Ramos (cell line): ENCODE measurements at regions not wholly inside any gene's neighbourhood (a gene's known extent, or its start where the extent isn't known, plus 50 kb on each side); places are given as distances from the start of the nearest gene placed in this dataset.
"Not testable (repeated sequence)": the region's sequence is repeated elsewhere in the genome, so short reads cannot be mapped to it uniquely, and the experiment has no call there.

Experiments
- in situ Hi-C: fragments of 300-500 bp; cut with MboI; formaldehyde crosslinking; loops from one replicate; pipeline ENCODE4 v1.14.3; 2022; ENCODE audit warnings: low sequenced_read_pairs; ENCODE audit not compliant: unreplicated experiment

GRCh38 chr21:16427587-16428087, 697.9 kb downstream of the USP25 start:
- in situ Hi-C loops, result no loop called here

- in situ Hi-C loops, result no loop called here
These were observed 707.8 kb downstream of the USP25 start for GRCh38 chr21:16437586-16437985.

- in situ Hi-C loops, result no loop called here
These were observed 709.0 kb downstream of the USP25 start for GRCh38 chr21:16438761-16439160.

- in situ Hi-C loops, result no loop called here
These were observed 712.0 kb downstream of the USP25 start for GRCh38 chr21:16441789-16442188.

GRCh38 chr21:16454399-16454798, 724.6 kb downstream of the USP25 start:
- in situ Hi-C loops, result no loop called here

GRCh38 chr21:16455526-16455925, 725.7 kb downstream of the USP25 start:
- in situ Hi-C loops, result no loop called here

- in situ Hi-C loops, result no loop called here
These were observed 726.2 kb downstream of the USP25 start for GRCh38 chr21:16455978-16456377.

- in situ Hi-C loops, result no loop called here
These were observed 727.7 kb downstream of the USP25 start for GRCh38 chr21:16457498-16457897.

GRCh38 chr21:16460936-16461335, 731.2 kb downstream of the USP25 start:
- in situ Hi-C loops, result no loop called here

GRCh38 chr21:16464211-16464889, 734.6 kb downstream of the USP25 start:
- in situ Hi-C loops, result not testable (repeated sequence)

GRCh38 chr21:16468184-16468583, 738.4 kb downstream of the USP25 start:
- in situ Hi-C loops, result no loop called here

GRCh38 chr21:16473988-16474387, 744.2 kb downstream of the USP25 start:
- in situ Hi-C loops, result no loop called here

GRCh38 chr21:16476056-16476825, 746.5 kb downstream of the USP25 start:
- in situ Hi-C loops, result no loop called here

GRCh38 chr21:16488042-16488441, 758.3 kb downstream of the USP25 start:
- in situ Hi-C loops, result no loop called here

- in situ Hi-C loops, result no loop called here
These were observed 762.6 kb downstream of the USP25 start for GRCh38 chr21:16492356-16492755.

- in situ Hi-C loops, result no loop called here
These were observed 763.1 kb downstream of the USP25 start for GRCh38 chr21:16492892-16493291.

GRCh38 chr21:16496609-16497008, 766.8 kb downstream of the USP25 start:
- in situ Hi-C loops, result no loop called here

GRCh38 chr21:16500271-16500670, 770.5 kb downstream of the USP25 start:
- in situ Hi-C loops, result no loop called here

GRCh38 chr21:16502273-16502672, 772.5 kb downstream of the USP25 start:
- in situ Hi-C loops, result no loop called here

- in situ Hi-C loops, result no loop called here
These were observed 773.1 kb downstream of the USP25 start for GRCh38 chr21:16502897-16503296.

GRCh38 chr21:16504281-16504680, 774.5 kb downstream of the USP25 start:
- in situ Hi-C loops, result no loop called here

- in situ Hi-C loops, result no loop called here
These were observed 775.0 kb downstream of the USP25 start for GRCh38 chr21:16504766-16505165.
